ACC112 (cell line): ENCODE measurements at regions not wholly inside any gene's neighbourhood (a gene's known extent, or its start where the extent isn't known, plus 50 kb on each side); places are given as distances from the start of the nearest gene placed in this dataset.

Experiments
- H2AFZ ChIP-seq: fragments of 200-600 bp; sonication (generic); one replicate; pipeline ENCODE4 v1.6.0; 2017; ENCODE audit warnings: antibody characterized with exemption, low read length; ENCODE audit not compliant: unreplicated experiment
- H3K27ac ChIP-seq: fragments of 200-600 bp; sonication (generic); 2 replicates; pipeline ENCODE4 v1.5.1; 2014; ENCODE audit warnings: low read depth, mild to moderate bottlenecking, antibody characterized with exemption, low read length, moderate library complexity
- H3K27me3 ChIP-seq: fragments of 200-600 bp; sonication (generic); 2 replicates; pipeline ENCODE4 v1.6.1; 2014; ENCODE audit warnings: mild to moderate bottlenecking, antibody characterized with exemption, low read length, moderate library complexity, mixed read lengths; ENCODE audit not compliant: insufficient read depth
- H3K36me3 ChIP-seq: fragments of 200-600 bp; sonication (generic); 2 replicates; pipeline ENCODE4 v1.6.1; 2016; ENCODE audit warnings: mild to moderate bottlenecking, antibody characterized with exemption, low read length, moderate library complexity, mixed read lengths; ENCODE audit not compliant: insufficient read depth
- H3K4me1 ChIP-seq: fragments of 200-600 bp; sonication (generic); one replicate; pipeline ENCODE4 v1.6.1; 2016; ENCODE audit warnings: low read length, mixed read lengths; ENCODE audit not compliant: insufficient read depth, unreplicated experiment, control insufficient read depth
- H3K4me3 ChIP-seq: fragments of 200-600 bp; sonication (generic); 2 replicates; pipeline ENCODE4 v1.5.1; 2014; ENCODE audit warnings: mild to moderate bottlenecking, low read depth, low read length
- H3K79me2 ChIP-seq: fragments of 200-600 bp; sonication (generic); one replicate; pipeline ENCODE4 v1.6.0; 2016; ENCODE audit warnings: low read length; ENCODE audit not compliant: control insufficient read depth, unreplicated experiment, insufficient read depth

GRCh38 chr9:71383308-71383940 is 262.0 kb upstream of the TRPM3 start:
- Histone ChIP-seq H2AFZ (no peak overlapping the region), H3K79me2 (no peaks in the 10 kb centered on the region), H3K36me3 (no peaks in the 10 kb centered on the region), H3K4me1 (no peaks in the 10 kb centered on the region), H3K4me3 (no peak overlapping the region), H3K27me3 (peaks cover 8% of the 10 kb centered on the region; the same call in 1 of the 2 replicates), H3K27ac (no peak overlapping the region)

- no peaks in the 10 kb centered on the region for H3K4me1 ChIP-seq
- no peak overlapping the region for H2AFZ ChIP-seq
- no peak overlapping the region for H3K4me3 ChIP-seq
- no peaks in the 10 kb centered on the region for H3K27me3 ChIP-seq
- H3K36me3 ChIP-seq = no peaks in the 10 kb centered on the region
- H3K27ac ChIP-seq = no peak overlapping the region
- no peaks in the 10 kb centered on the region for H3K79me2 ChIP-seq
Observed at GRCh38 chr9:71368157-71368556, 246.7 kb upstream of the TRPM3 start.

DNA sequence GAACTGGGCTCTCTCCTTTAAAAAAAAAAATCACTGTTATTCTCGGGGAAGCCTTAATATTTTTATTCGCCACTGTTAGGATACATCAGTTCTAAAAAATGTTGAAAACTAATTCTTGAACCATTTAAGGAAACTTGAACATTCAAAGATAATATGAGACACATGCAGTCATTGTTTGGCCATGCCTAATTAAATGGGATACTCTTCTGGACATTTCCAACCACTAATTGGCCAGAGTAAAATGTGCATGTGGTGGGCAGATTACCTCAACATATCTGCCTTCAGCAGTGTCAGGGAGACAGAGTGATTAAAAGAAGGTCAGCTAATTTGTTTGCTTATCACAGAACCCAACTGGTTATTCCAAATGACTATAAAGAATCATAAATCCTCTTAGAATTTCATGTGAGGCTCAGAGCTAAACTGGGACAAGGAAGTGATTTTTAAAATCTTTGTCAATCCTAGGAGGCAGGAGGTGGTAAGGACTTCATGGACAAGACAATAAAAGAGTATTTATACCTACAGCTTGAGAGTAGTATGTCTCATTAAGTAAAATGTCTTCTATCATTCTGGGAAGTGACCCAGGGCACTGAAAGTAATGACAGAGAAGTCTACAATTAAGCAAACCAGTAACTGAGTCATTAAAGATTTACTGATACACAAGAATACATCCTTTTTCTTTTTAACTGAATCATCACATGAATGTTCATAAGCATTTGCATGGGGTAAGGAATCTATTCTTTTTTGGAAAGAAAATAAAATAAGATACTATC is 242.9 kb upstream of the TRPM3 start:
- Histone ChIP-seq H3K79me2 (no peaks in the 10 kb centered on the region), H3K27ac (no peak overlapping the region), H2AFZ (no peak overlapping the region), H3K27me3 (no peaks in the 10 kb centered on the region), H3K4me3 (no peak overlapping the region), H3K4me1 (no peaks in the 10 kb centered on the region), H3K36me3 (no peaks in the 10 kb centered on the region)

DNA sequence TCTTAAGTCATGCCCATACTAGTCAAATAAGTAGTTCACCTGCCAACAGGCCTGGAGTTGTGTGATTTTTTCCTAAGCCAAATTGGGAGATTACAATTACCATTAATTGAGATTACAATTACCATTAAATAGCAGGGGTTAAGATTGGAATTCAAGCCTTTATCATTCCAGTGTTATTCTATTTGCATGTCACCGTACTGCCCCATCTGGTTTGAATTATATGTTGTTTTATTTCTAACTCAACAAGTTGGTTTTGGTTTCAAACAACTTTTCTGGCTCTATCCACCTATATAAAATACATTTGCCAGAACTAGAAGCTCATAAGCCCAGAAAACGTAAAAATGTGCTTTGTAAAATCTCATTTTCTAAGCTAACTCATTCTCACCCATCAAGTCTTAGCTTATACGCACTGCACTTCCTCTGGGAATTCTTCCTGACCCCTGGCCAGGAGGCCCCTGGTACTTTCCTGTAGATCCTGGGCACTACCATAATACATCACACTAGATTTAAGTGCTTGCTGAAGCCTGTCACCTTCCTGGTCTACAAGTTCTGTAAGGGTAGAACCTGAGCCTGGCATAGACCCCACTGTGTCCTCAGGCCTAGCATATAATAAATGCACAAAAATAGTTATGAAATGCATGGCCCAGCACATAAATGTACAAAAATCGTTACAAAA is 242.0 kb upstream of the TRPM3 start:
- no peaks in the 10 kb centered on the region for H3K36me3 ChIP-seq
- H3K27ac ChIP-seq = no peak overlapping the region
- H3K27me3 ChIP-seq = no peaks in the 10 kb centered on the region
- H3K4me1 ChIP-seq = no peaks in the 10 kb centered on the region
- H3K4me3 ChIP-seq = no peak overlapping the region
- no peaks in the 10 kb centered on the region for H3K79me2 ChIP-seq
- no peak overlapping the region for H2AFZ ChIP-seq

DNA sequence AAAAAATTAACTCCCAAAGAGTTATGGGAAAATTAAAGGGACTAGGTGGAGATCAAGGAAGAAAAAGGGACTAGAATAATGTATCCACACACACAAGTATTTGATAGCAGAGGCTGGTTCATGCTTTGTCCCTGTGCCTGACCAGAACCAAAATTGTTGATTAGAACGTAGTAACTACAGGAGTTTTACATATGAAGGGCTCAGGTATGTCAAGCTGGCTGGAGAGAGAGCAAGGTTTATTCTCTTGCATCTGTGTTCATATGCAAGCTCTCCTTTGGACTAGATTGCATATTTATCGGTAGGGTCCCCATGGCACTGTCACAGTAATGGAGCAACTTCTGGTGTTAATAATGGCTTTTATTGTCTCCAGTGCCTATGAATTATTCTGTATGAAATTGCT is 239.9 kb upstream of the TRPM3 start:
- no peaks in the 10 kb centered on the region for H3K4me1 ChIP-seq

DNA sequence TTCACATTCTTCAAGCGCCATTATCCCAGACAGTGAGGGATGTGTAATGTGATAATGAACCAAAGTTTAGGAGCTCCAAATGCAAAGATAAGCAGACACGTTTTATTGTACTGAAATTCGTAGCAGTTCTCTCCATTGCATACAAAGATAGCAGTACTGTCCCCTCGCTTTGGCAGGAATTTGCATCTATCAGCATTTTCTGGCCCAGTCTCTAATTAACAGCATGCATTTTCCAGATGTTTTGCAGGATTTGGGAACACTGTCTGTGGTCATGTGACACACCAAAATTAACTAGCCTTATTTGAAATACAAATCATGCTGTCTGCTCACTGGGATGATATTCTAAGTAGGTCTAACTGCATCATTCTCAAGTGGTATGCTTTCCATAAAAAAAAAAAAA is 235.9 kb upstream of the TRPM3 start:
- Histone ChIP-seq H3K4me1 (no peaks in the 10 kb centered on the region), H3K36me3 (no peaks in the 10 kb centered on the region), H3K4me3 (no peak overlapping the region), H2AFZ (no peak overlapping the region), H3K79me2 (no peaks in the 10 kb centered on the region), H3K27ac (no peak overlapping the region), H3K27me3 (no peaks in the 10 kb centered on the region)

More for the DNA sequence above, 239.9 kb upstream of the TRPM3 start:
- Histone ChIP-seq H3K79me2 (no peaks in the 10 kb centered on the region), H3K27me3 (no peaks in the 10 kb centered on the region), H2AFZ (no peak overlapping the region), H3K27ac (no peak overlapping the region), H3K36me3 (no peaks in the 10 kb centered on the region), H3K4me3 (no peak overlapping the region)

DNA sequence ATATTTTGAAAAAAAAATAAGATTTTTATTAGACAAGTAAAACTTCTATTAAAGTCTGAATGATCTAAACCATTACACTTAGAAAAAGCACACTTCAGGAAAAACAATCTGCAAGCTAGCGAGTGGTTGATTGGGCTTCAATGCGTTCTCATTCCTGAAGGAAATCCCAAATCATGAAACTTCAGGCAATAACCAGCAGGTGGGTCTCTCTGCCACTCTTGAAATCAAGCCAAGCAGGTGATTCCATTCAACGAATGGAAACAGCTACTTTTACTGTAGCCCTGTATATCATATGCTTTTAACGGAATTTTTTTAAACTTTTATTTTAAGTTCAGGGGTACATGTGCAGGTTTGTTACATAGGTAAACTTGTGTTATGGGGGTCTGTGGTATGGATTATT is 234.5 kb upstream of the TRPM3 start:
- Histone ChIP-seq H2AFZ (no peak overlapping the region), H3K27ac (no peak overlapping the region), H3K79me2 (no peaks in the 10 kb centered on the region), H3K4me1 (no peaks in the 10 kb centered on the region), H3K4me3 (no peak overlapping the region), H3K36me3 (no peaks in the 10 kb centered on the region), H3K27me3 (no peaks in the 10 kb centered on the region)

GRCh38 chr9:71353720-71354119 is 232.3 kb upstream of the TRPM3 start:
- Histone ChIP-seq H3K4me3 (no peak overlapping the region), H3K27me3 (no peaks in the 10 kb centered on the region), H3K27ac (no peak overlapping the region), H2AFZ (no peak overlapping the region), H3K36me3 (no peaks in the 10 kb centered on the region), H3K4me1 (no peaks in the 10 kb centered on the region), H3K79me2 (no peaks in the 10 kb centered on the region)

- no peaks in the 10 kb centered on the region for H3K79me2 ChIP-seq
- no peak overlapping the region for H3K4me3 ChIP-seq
Observed at GRCh38 chr9:71352837-71353236, 231.4 kb upstream of the TRPM3 start.

DNA sequence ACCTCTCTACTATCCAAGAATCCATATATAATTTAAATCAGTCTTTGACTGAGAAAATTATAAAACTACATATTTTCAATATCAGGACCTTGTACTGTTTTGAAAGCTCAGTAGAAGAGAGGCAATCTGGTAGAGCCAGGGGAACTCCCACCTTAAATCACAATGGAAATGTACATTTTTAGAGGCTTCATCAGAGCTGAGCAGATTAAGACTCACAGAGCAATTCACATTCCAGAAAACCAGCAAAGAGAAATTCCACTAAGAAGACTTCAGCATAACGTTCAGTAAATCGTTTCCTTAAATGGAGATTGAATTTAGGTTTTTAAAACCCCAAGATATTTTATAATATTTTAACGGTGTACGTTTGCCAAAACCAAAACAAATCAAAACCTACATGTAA is 227.8 kb upstream of the TRPM3 start:
- Histone ChIP-seq H3K36me3 (no peaks in the 10 kb centered on the region), H3K79me2 (no peaks in the 10 kb centered on the region), H3K27ac (no peak overlapping the region), H3K27me3 (no peaks in the 10 kb centered on the region), H3K4me1 (no peaks in the 10 kb centered on the region), H3K4me3 (no peak overlapping the region), H2AFZ (no peak overlapping the region)

More at GRCh38 chr9:71352837-71353236, 231.4 kb upstream of the TRPM3 start:
- Histone ChIP-seq H2AFZ (no peak overlapping the region), H3K27me3 (no peaks in the 10 kb centered on the region), H3K4me1 (no peaks in the 10 kb centered on the region), H3K36me3 (no peaks in the 10 kb centered on the region), H3K27ac (no peak overlapping the region)

- Histone ChIP-seq H3K4me3 (no peak overlapping the region), H3K4me1 (no peaks in the 10 kb centered on the region), H3K27me3 (peaks cover 51% of the 10 kb centered on the region), H2AFZ (no peak overlapping the region), H3K79me2 (no peaks in the 10 kb centered on the region), H3K36me3 (no peaks in the 10 kb centered on the region), H3K27ac (no peak overlapping the region)
Observed at GRCh38 chr9:71333321-71333720, 211.9 kb upstream of the TRPM3 start.
